ENCODE measurements at regions not wholly inside any gene's neighbourhood (a gene's known extent, or its start where the extent isn't known, plus 50 kb on each side); places are given as distances from the start of the nearest gene placed in this dataset.

GRCh38 chr5:17430241-17430640, 67.8 kb upstream of the TAF11L2 start:
- no peak for TF ChIP-seq CTCF (IDR thresholded peaks at IDR 0.05 in 8 of 11, conservative IDR thresholded peaks at IDR 0.05 in 3 of 11)
- no peak for TF ChIP-seq POLR2A (IDR thresholded peaks at IDR 0.05)
